ENCODE measurements at regions not wholly inside any gene's neighbourhood (a gene's known extent, or its start where the extent isn't known, plus 50 kb on each side); places are given as distances from the start of the nearest gene placed in this dataset.

- TF ChIP-seq CTCF (IDR thresholded peaks at IDR 0.05; ENCODE audit: borderline replicate concordance, control extremely low read depth, extremely low read depth, insufficient read depth, missing control alignments): no peak
- in situ Hi-C loops (cut with MboI; ENCODE audit: low sequenced_read_pairs, unreplicated experiment): no loop called here
- no peak for DNase-seq (ENCODE audit: low spot score)
These were observed 259.1 kb upstream of the XYLT1 start for GRCh38 chr16:17729820-17730219.

DNA sequence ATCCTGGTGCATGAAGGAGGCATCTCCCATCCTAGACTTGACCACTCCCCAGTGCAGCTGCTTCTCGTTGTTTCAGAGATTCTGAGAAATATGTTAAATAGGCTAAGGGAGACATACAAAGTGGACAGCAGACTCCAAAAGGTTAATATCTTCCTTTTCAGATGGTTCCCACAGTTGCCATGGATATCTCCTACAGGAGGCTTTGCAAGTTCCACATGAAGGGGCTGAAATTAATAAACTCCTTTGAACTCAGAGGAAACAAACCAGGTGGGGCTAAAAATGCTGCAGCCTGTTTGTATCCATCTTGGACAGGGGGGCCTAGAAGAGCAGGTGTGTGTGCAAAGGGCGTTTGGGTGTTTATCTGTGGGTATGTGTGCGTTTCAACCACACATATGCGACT lies 257.4 kb upstream of the XYLT1 start:
- no peak for DNase-seq (ENCODE audit: low spot score)
- TF ChIP-seq CTCF (IDR thresholded peaks at IDR 0.05; ENCODE audit: borderline replicate concordance, control extremely low read depth, extremely low read depth, insufficient read depth, missing control alignments): no peak
- in situ Hi-C loops (cut with MboI; ENCODE audit: low sequenced_read_pairs, unreplicated experiment): no loop called here

- no peak for TF ChIP-seq CTCF (IDR thresholded peaks at IDR 0.05; ENCODE audit: borderline replicate concordance, control extremely low read depth, extremely low read depth, insufficient read depth, missing control alignments)
- no peak for DNase-seq (ENCODE audit: low spot score)
These were observed 253.6 kb upstream of the XYLT1 start for GRCh38 chr16:17724242-17724898.

GRCh38 chr16:17723531-17724134 lies 252.9 kb upstream of the XYLT1 start:
- no peak for TF ChIP-seq CTCF (IDR thresholded peaks at IDR 0.05; ENCODE audit: borderline replicate concordance, control extremely low read depth, extremely low read depth, insufficient read depth, missing control alignments)
- no peak for DNase-seq (ENCODE audit: low spot score)
- in situ Hi-C loops (cut with MboI; ENCODE audit: low sequenced_read_pairs, unreplicated experiment): no loop called here

More at GRCh38 chr16:17724242-17724898, 253.6 kb upstream of the XYLT1 start:
- in situ Hi-C loops (cut with MboI; ENCODE audit: low sequenced_read_pairs, unreplicated experiment): no loop called here

- in situ Hi-C loops (cut with MboI; ENCODE audit: low sequenced_read_pairs, unreplicated experiment): no loop called here
- TF ChIP-seq CTCF (IDR thresholded peaks at IDR 0.05; ENCODE audit: borderline replicate concordance, control extremely low read depth, extremely low read depth, insufficient read depth, missing control alignments): no peak
- DNase-seq (ENCODE audit: low spot score): no peak
These were observed 247.7 kb upstream of the XYLT1 start for GRCh38 chr16:17718495-17718894.

DNA sequence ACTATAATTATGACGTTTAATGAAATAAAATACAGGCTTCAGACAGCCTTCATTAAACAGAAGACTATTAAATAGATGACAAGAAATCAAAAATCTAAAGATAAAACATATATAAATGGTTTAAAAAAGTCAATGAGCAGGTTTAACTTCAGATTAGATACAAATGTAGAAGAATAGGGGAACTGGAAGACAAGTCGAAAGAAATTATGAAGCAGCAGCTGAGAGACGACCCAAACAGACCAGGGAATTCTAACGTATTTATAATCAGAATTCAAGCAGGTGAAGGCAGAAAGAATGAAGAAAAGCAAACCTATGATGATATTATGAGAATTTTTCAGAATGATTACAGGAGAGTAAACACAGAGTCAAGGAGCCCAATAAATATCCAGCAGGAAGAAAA lies 235.1 kb upstream of the XYLT1 start:
- TF ChIP-seq CTCF (IDR thresholded peaks at IDR 0.05; ENCODE audit: borderline replicate concordance, control extremely low read depth, extremely low read depth, insufficient read depth, missing control alignments): no peak
- in situ Hi-C loops (cut with MboI; ENCODE audit: low sequenced_read_pairs, unreplicated experiment): no loop called here
- DNase-seq (ENCODE audit: low spot score): no peak

Measured in GM13976 (cell line).